GM23338 (cell line): ENCODE measurements at regions not wholly inside any gene's neighbourhood (a gene's known extent, or its start where the extent isn't known, plus 50 kb on each side); places are given as distances from the start of the nearest gene placed in this dataset.

Experiments
- CREB1 ChIP-seq: fragments of 250-450 bp; sonication (Bioruptor Pico); IDR thresholded peaks from 2 replicates; pipeline ENCODE4 v1.5.0; 2020; ENCODE audit warnings: low read depth, mild to moderate bottlenecking, moderate library complexity
- CTCF ChIP-seq, 2 experiments: fragments of 200-600 bp in 1 of 2; sonication (generic) in 1 of 2; conservative IDR thresholded peaks; 2 replicates each; pipeline versions ENCODE4 v1.5.1 to v1.6.1; 2016 to 2017; ENCODE audit warnings: antibody characterized with exemption in 2 of 2, low read depth in 2 of 2, mild to moderate bottlenecking in 2 of 2, moderate library complexity in 1 of 2
- ETS1 ChIP-seq: IDR thresholded peaks from 2 replicates; pipeline ENCODE4 v1.6.1; 2016; ENCODE audit warnings: antibody characterized with exemption
- EZH2 ChIP-seq: fragments of 200-600 bp; sonication (generic); IDR thresholded peaks from one replicate; pipeline ENCODE4 v1.8.0; 2017; ENCODE audit warnings: antibody characterized with exemption, mild to moderate bottlenecking, low read depth; ENCODE audit not compliant: unreplicated experiment
- EZH2phosphoT487 ChIP-seq: fragments of 200-600 bp; sonication (generic); IDR thresholded peaks from one replicate; pipeline ENCODE4 v1.8.1; 2018; ENCODE audit warnings: antibody characterized with exemption; ENCODE audit not compliant: unreplicated experiment
- JUNB ChIP-seq: IDR thresholded peaks from one replicate; pipeline ENCODE4 v1.6.1; 2016; ENCODE audit warnings: antibody characterized with exemption; ENCODE audit not compliant: unreplicated experiment
- NANOG ChIP-seq: IDR thresholded peaks from 2 replicates; pipeline ENCODE4 v1.6.1; 2016; ENCODE audit warnings: antibody characterized with exemption, borderline replicate concordance
- POLR2AphosphoS5 ChIP-seq: IDR thresholded peaks from 2 replicates; pipeline ENCODE4 v1.6.1; 2016; ENCODE audit warnings: antibody characterized with exemption, low read depth
- REST ChIP-seq: IDR thresholded peaks from one replicate; pipeline ENCODE4 v1.6.1; 2018; ENCODE audit warnings: antibody characterized with exemption; ENCODE audit not compliant: unreplicated experiment
- STAT1 ChIP-seq: IDR thresholded peaks from one replicate; pipeline ENCODE4 v1.6.1; 2016; ENCODE audit warnings: antibody characterized with exemption; ENCODE audit not compliant: unreplicated experiment
- ZNF114 ChIP-seq: fragments of 250-450 bp; sonication (Bioruptor Pico); IDR thresholded peaks from 2 replicates; pipeline ENCODE4 v1.5.0; 2020; ENCODE audit warnings: mild to moderate bottlenecking, moderate library complexity
- ZNF331 ChIP-seq: fragments of 250-450 bp; sonication (Bioruptor Pico); IDR thresholded peaks from 2 replicates; pipeline ENCODE4 v1.5.0; 2020; ENCODE audit warnings: low read depth, mild to moderate bottlenecking, moderate library complexity

- TF ChIP-seq CTCF (conservative IDR thresholded peaks at IDR 0.05; ENCODE audit: low read depth in 2 of 2) (no peak), POLR2AphosphoS5 (no peak), NANOG (no peak), ZNF114 (no peak), EZH2phosphoT487 (no peak), EZH2 (no peak), REST (no peak), JUNB (no peak), ZNF331 (CRISPR knock-in tag) (no peak), CREB1 (no peak), STAT1 (no peak), ETS1 (no peak)
Measured at GRCh38 chr12:83541446-83541845, 854.7 kb downstream of the TMTC2 start.
